Thoracic aorta (tissue), 2 donors: ENCODE measurements at regions not wholly inside any gene's neighbourhood (a gene's known extent, or its start where the extent isn't known, plus 50 kb on each side); places are given as distances from the start of the nearest gene placed in this dataset.

Experiments used
- ATAC-seq: fragments of 150-250 bp; one replicate; pipeline ENCODE4 v1.8.0; 2017; ENCODE audit warnings: low read depth; ENCODE audit not compliant: insufficient number of reproducible peaks, low FRiP score
- DNase-seq: peaks from one replicate; pipeline ENCODE4 v3.0.0-alpha.2; 2020; ENCODE audit warnings: low spot score
- H3K27ac ChIP-seq, 2 donors: fragments of 200-600 bp; sonication (generic); 1 replicate in 1 of 2; 2 replicates in 1 of 2; pipeline ENCODE4 v1.5.1; 2016; ENCODE audit warnings: mild to moderate bottlenecking in 2 of 2, moderate library complexity in 2 of 2
- H3K27me3 ChIP-seq: fragments of 200-600 bp; sonication (generic); replicated peaks from 2 replicates; pipeline ENCODE4 v1.6.0; 2016; ENCODE audit warnings: mild to moderate bottlenecking; ENCODE audit not compliant: insufficient read depth
- H3K36me3 ChIP-seq: fragments of 200-600 bp; sonication (generic); one replicate; pipeline ENCODE4 v1.5.1; 2016
- H3K4me1 ChIP-seq, 2 donors: fragments of 200-600 bp; sonication (generic); 1 replicate in 1 of 2; 2 replicates in 1 of 2; pipeline versions ENCODE4 v1.5.1 to v1.6.0; 2016; ENCODE audit warnings: low read depth in 2 of 2, mild to moderate bottlenecking in 1 of 2; ENCODE audit not compliant: control insufficient read depth in 1 of 2
- H3K4me3 ChIP-seq: fragments of 200-600 bp; sonication (generic); 2 replicates; pipeline ENCODE4 v1.5.1; 2016; ENCODE audit warnings: mild to moderate bottlenecking
- H3K9me3 ChIP-seq: fragments of 200-600 bp; sonication (generic); 2 replicates; pipeline ENCODE4 v1.5.1; 2016
- CTCF ChIP-seq: fragments of 200-600 bp; sonication (generic); IDR thresholded peaks from one replicate; pipeline ENCODE4 v1.5.1; 2019; ENCODE audit warnings: antibody characterized with exemption

- H3K27ac ChIP-seq: no peak overlapping the region
- no peaks in the 10 kb centered on the region for H3K27me3 ChIP-seq
- TF ChIP-seq CTCF: no peak
- peaks cover 14% of the 10 kb centered on the region for H3K9me3 ChIP-seq
- H3K36me3 ChIP-seq: no peaks in the 10 kb centered on the region
- ATAC-seq (no peak), DNase-seq (no peak)
- no peaks in the 10 kb centered on the region for H3K4me1 ChIP-seq
- no peak overlapping the region for H3K4me3 ChIP-seq
These were observed 57.3 kb upstream of the RPL38 start for GRCh38 chr17:74146196-74146595.

GRCh38 chr17:74147056-74147835, 56.2 kb upstream of the RPL38 start:
- no peaks in the 10 kb centered on the region for H3K4me1 ChIP-seq
- no peak for TF ChIP-seq CTCF
- DNase-seq: no peak
- H3K4me3 ChIP-seq: no peak overlapping the region
- no peaks in the 10 kb centered on the region for H3K36me3 ChIP-seq
- H3K27ac ChIP-seq: no peak overlapping the region
- peaks cover 13% of the 10 kb centered on the region for H3K9me3 ChIP-seq
- no peaks in the 10 kb centered on the region for H3K27me3 ChIP-seq
- no peak for ATAC-seq

GRCh38 chr17:74147966-74148365, 55.5 kb upstream of the RPL38 start:
- TF ChIP-seq CTCF: no peak
- Histone ChIP-seq H3K36me3 (no peaks in the 10 kb centered on the region), H3K27me3 (no peaks in the 10 kb centered on the region), H3K9me3 (peaks cover 6% of the 10 kb centered on the region), H3K4me3 (no peak overlapping the region), H3K4me1 (no peaks in the 10 kb centered on the region), H3K27ac (no peak overlapping the region)
- DNase-seq (no peak), ATAC-seq (no peak)

GRCh38 chr17:74148446-74148845, 55.0 kb upstream of the RPL38 start:
- no peak for ATAC-seq

More at GRCh38 chr17:74148446-74148845, 55.0 kb upstream of the RPL38 start:
- Histone ChIP-seq H3K27me3 (no peaks in the 10 kb centered on the region), H3K9me3 (peaks cover 1% of the 10 kb centered on the region), H3K4me3 (no peak overlapping the region), H3K36me3 (no peaks in the 10 kb centered on the region), H3K27ac (no peak overlapping the region), H3K4me1 (no peaks in the 10 kb centered on the region)
- no peak for DNase-seq
- TF ChIP-seq CTCF: no peak
